NCI-H128 (cell line): ENCODE measurements at regions not wholly inside any gene's neighbourhood (a gene's known extent, or its start where the extent isn't known, plus 50 kb on each side); places are given as distances from the start of the nearest gene placed in this dataset.

Experiments
- DNase-seq: peaks from one replicate; lab custom pipeline; 2025; ENCODE audit not compliant: unreplicated experiment; lab: John Stamatoyannopoulos, UW

- DNase-seq: peak; percentile 27
Observed at GRCh38 chr10:111200505-111201186, 123.8 kb downstream of the ADRA2A start.

GRCh38 chr10:111203615-111204014 lies 126.8 kb downstream of the ADRA2A start:
- DNase-seq: no peak

GRCh38 chr10:111204838-111205237 lies 128.0 kb downstream of the ADRA2A start:
- DNase-seq: no peak

GRCh38 chr10:111206521-111206920 lies 129.7 kb downstream of the ADRA2A start:
- DNase-seq: no peak

- DNase-seq: peak; percentile 6
Observed at GRCh38 chr10:111207500-111207899, 130.7 kb downstream of the ADRA2A start.

- no peak for DNase-seq
Observed at GRCh38 chr10:111208951-111209350, 132.1 kb downstream of the ADRA2A start.

- DNase-seq: no peak
Observed at GRCh38 chr10:111209692-111210091, 132.9 kb downstream of the ADRA2A start.

GRCh38 chr10:111211241-111211640 lies 134.4 kb downstream of the ADRA2A start:
- no peak for DNase-seq

- DNase-seq: no peak
Observed at GRCh38 chr10:111211706-111212105, 134.9 kb downstream of the ADRA2A start.

GRCh38 chr10:111221682-111222480 lies 145.1 kb downstream of the ADRA2A start:
- DNase-seq: no peak

- DNase-seq: no peak
Observed at GRCh38 chr10:111222961-111223360, 146.1 kb downstream of the ADRA2A start.

GRCh38 chr10:111231779-111232178 lies 154.9 kb downstream of the ADRA2A start:
- no peak for DNase-seq

GRCh38 chr10:111233439-111233838 lies 156.6 kb downstream of the ADRA2A start:
- no peak for DNase-seq

- DNase-seq: no peak
Observed at GRCh38 chr10:111234234-111234913, 157.5 kb downstream of the ADRA2A start.

GRCh38 chr10:111234914-111235302 lies 158.1 kb downstream of the ADRA2A start:
- DNase-seq: no peak

GRCh38 chr10:111240348-111240747 lies 163.5 kb downstream of the ADRA2A start:
- DNase-seq: no peak

GRCh38 chr10:111243126-111243525 lies 166.3 kb downstream of the ADRA2A start:
- DNase-seq: no peak

GRCh38 chr10:111246136-111246535 lies 169.3 kb downstream of the ADRA2A start:
- no peak for DNase-seq

GRCh38 chr10:111246814-111247452 lies 170.1 kb downstream of the ADRA2A start:
- DNase-seq: no peak

GRCh38 chr10:111247781-111248389 lies 171.1 kb downstream of the ADRA2A start:
- DNase-seq: no peak

- DNase-seq: no peak
Observed at GRCh38 chr10:111249925-111250324, 173.1 kb downstream of the ADRA2A start.
